ENCODE measurements at regions not wholly inside any gene's neighbourhood (a gene's known extent, or its start where the extent isn't known, plus 50 kb on each side); places are given as distances from the start of the nearest gene placed in this dataset.

DNA sequence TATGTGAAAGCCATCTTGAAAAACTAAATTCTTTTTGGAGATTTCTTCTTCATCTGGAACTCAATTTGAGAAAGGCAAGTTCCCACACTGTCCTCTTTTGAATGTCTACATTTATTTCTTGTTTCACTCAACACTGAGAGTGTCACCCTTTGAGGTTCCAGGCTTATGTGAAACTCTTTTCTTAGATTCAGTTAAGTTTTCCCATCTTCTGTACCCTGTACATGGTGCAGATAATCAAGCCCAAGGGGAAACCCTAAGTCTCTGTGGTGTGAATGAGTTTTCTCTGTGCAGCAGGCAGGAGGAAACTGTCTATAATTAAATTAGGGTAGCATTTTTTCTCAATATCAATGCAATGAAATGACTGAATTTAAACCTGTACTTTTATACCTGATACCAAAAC is 72.3 kb upstream of the PRLR start:
- no peaks in the 10 kb centered on the region for H3K9me1 ChIP-seq (ENCODE audit: control insufficient read depth, insufficient read depth, low read length)
- H3K4me2 ChIP-seq (ENCODE audit: insufficient read depth, low read length), result no peak overlapping the region
- TF ChIP-seq MEF2A (IDR thresholded peaks at IDR 0.05; ENCODE audit: control insufficient read depth, low read depth, low read length) (no peak), RNF2 (IDR thresholded peaks at IDR 0.05) (no peak), BHLHE40 (IDR thresholded peaks at IDR 0.05; ENCODE audit: low read length) (no peak)
- H2AFZ ChIP-seq (ENCODE audit: low read depth, low read length), result no peak overlapping the region
- H3K4me1 ChIP-seq (replicated peaks in 1 of 2; ENCODE audit: control insufficient read depth in 2 of 2, insufficient read depth in 2 of 2, low read length in 2 of 2), result no peaks in the 10 kb centered on the region
- no peaks in the 10 kb centered on the region for H4K20me1 ChIP-seq (replicated peaks; ENCODE audit: control insufficient read depth, insufficient read depth, low read length)
- H3K27ac ChIP-seq (ENCODE audit: extremely low read depth, low read depth, low read length), result no peak overlapping the region
- intact Hi-C loops (cut with micrococcal nuclease), result no loop called here
- CTCF ChIA-PET (ENCODE audit: low intra/inter-chr PET ratio), result no interaction called here
- no peaks in the 10 kb centered on the region for H3K79me2 ChIP-seq (ENCODE audit: control insufficient read depth, insufficient read depth, low read length)
- no peak overlapping the region for H3K4me3 ChIP-seq
- POLR2A ChIA-PET, result no interaction called here
- no peak overlapping the region for H3K9ac ChIP-seq (ENCODE audit: insufficient read depth in 1 of 2, low read depth in 2 of 2, low read length in 2 of 2)
- in situ Hi-C loops (cut with MboI), result no loop called here
- BruUV-seq (replicated peaks), result no TSS peak
- DNase-seq (ENCODE audit: extremely low read depth in 1 of 4, low spot score in 3 of 4), result no peak
- H3K36me3 ChIP-seq (ENCODE audit: control insufficient read depth, insufficient read depth, low read length), result no peaks in the 10 kb centered on the region
- H3K9me3 ChIP-seq (replicated peaks; ENCODE audit: control insufficient read depth, insufficient read depth, low read depth, low read length), result no peaks in the 10 kb centered on the region; the same call in 1 of the 2 replicates
- ATAC-seq, result no peak
- no peak for FAIRE-seq
- H3K27me3 ChIP-seq (ENCODE audit: control insufficient read depth in 2 of 2, insufficient read depth in 2 of 2, low read length in 2 of 2), result no peaks in the 10 kb centered on the region

DNA sequence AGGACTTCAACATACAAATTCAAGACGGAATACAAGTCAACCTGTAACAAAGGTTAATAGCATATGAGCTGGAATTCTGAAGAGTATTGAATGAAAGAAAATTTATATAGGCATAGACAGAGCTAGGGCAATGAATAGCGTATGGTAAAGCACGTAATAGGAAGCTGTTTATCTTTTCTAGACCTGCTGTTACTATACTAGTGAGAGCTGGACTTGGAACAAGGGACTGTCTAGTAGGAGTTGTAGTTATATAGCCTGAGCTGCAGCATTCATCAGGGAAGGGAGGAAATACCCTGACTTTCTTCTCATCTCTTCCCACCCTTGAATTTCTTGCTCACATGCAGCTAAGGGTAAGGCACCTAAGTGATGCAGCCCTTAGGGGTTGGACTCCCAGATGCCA is 67.5 kb upstream of the PRLR start:
- Histone ChIP-seq H3K4me1 (replicated peaks in 1 of 2; ENCODE audit: control insufficient read depth in 2 of 2, insufficient read depth in 2 of 2, low read length in 2 of 2) (no peaks in the 10 kb centered on the region), H3K4me2 (ENCODE audit: insufficient read depth, low read length) (no peak overlapping the region), H2AFZ (ENCODE audit: low read depth, low read length) (no peak overlapping the region), H3K27me3 (ENCODE audit: control insufficient read depth in 2 of 2, insufficient read depth in 2 of 2, low read length in 2 of 2) (no peaks in the 10 kb centered on the region), H3K9ac (ENCODE audit: insufficient read depth in 1 of 2, low read depth in 2 of 2, low read length in 2 of 2) (no peak overlapping the region), H4K20me1 (replicated peaks; ENCODE audit: control insufficient read depth, insufficient read depth, low read length) (no peaks in the 10 kb centered on the region), H3K79me2 (ENCODE audit: control insufficient read depth, insufficient read depth, low read length) (no peaks in the 10 kb centered on the region), H3K9me1 (ENCODE audit: control insufficient read depth, insufficient read depth, low read length) (no peaks in the 10 kb centered on the region), H3K9me3 (replicated peaks; ENCODE audit: control insufficient read depth, insufficient read depth, low read depth, low read length) (no peaks in the 10 kb centered on the region), H3K4me3 (no peak overlapping the region), H3K27ac (ENCODE audit: extremely low read depth, low read depth, low read length) (no peak overlapping the region), H3K36me3 (ENCODE audit: control insufficient read depth, insufficient read depth, low read length) (no peaks in the 10 kb centered on the region)
- no peak for TF ChIP-seq HSF4 (CRISPR knock-in tag; IDR thresholded peaks at IDR 0.05; ENCODE audit: borderline replicate concordance)
- TF ChIP-seq ETS1 (conservative IDR thresholded peaks at IDR 0.05; ENCODE audit: control insufficient read depth, low read depth, low read length), result no peak
- no peak for TF ChIP-seq RBBP5 (IDR thresholded peaks at IDR 0.05; ENCODE audit: borderline replicate concordance, insufficient read depth, low read length, poor library complexity, severe bottlenecking)
- TF ChIP-seq GATA2 (CRISPR knock-in tag; IDR thresholded peaks at IDR 0.05), result no peak
- TF ChIP-seq NR2C2 (CRISPR knock-in tag; IDR thresholded peaks at IDR 0.05), result no peak
- TF ChIP-seq NR2C2 (tag; IDR thresholded peaks at IDR 0.05), result no peak
- TF ChIP-seq STAT6 (CRISPR knock-in tag; IDR thresholded peaks at IDR 0.05), result no peak
- TF ChIP-seq ZNF347 (CRISPR knock-in tag; IDR thresholded peaks at IDR 0.05; ENCODE audit: low read depth), result no peak
- TF ChIP-seq ESRRA (IDR thresholded peaks at IDR 0.05; ENCODE audit: borderline replicate concordance, low read depth), result no peak
- TF ChIP-seq TRIM28 (IDR thresholded peaks at IDR 0.05), result no peak
- TF ChIP-seq ZNF316 (IDR thresholded peaks at IDR 0.05), result no peak
- in situ Hi-C loops (cut with MboI), result no loop called here
- POLR2A ChIA-PET, result no interaction called here
- 0% methylated on average over 3 of the region's 3 CpGs for WGBS (ENCODE audit: insufficient coverage, low coverage, missing lambda C conversion rate)
- DNase-seq (ENCODE audit: extremely low read depth in 1 of 4, low spot score in 3 of 4), result no peak
- no peak for FAIRE-seq
- BruUV-seq (replicated peaks), result no TSS peak
- no peak for ATAC-seq
- intact Hi-C loops (cut with micrococcal nuclease), result no loop called here
- CTCF ChIA-PET (ENCODE audit: low intra/inter-chr PET ratio), result no interaction called here
